ENCODE measurements at regions not wholly inside any gene's neighbourhood (a gene's known extent, or its start where the extent isn't known, plus 50 kb on each side); places are given as distances from the start of the nearest gene placed in this dataset.

DNA sequence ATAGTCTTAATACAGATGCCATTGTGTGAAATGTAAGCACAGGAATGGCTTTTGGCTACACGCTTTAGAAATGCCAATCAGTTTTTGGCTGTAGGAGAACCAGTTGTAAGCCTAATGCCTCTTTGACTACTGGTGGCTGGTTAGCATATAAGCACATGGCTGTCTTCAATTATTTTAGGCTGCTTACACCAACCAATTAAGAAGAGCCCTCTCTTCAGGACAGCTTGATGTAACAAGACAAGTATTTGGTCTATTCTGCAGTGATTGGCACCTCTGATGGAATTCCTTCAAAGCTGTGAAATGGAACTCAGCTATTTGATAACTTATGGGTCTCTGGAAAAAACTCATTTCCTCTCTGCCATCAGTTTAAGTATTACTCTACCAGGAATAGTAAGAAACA, 680.1 kb upstream of the FSHR start:
- H3K9me3 ChIP-seq: no peaks in the 10 kb centered on the region
- H3K27ac ChIP-seq: no peak overlapping the region
- H3K4me3 ChIP-seq: no peak overlapping the region
- intact Hi-C loops (cut with DNase I; ENCODE audit: low total_unique reads): no loop called here
- no peaks in the 10 kb centered on the region for H3K36me3 ChIP-seq
- 68 to 87% (median 83%) methylated on average over 1 of the region's 1 CpG for WGBS, 5 donors
- no peaks in the 10 kb centered on the region for H3K27me3 ChIP-seq
- no peak for DNase-seq
- no peaks in the 10 kb centered on the region for H3K4me1 ChIP-seq
- TF ChIP-seq POLR2AphosphoS5 (IDR thresholded peaks at IDR 0.05): no peak
- TF ChIP-seq, protein P1, sequence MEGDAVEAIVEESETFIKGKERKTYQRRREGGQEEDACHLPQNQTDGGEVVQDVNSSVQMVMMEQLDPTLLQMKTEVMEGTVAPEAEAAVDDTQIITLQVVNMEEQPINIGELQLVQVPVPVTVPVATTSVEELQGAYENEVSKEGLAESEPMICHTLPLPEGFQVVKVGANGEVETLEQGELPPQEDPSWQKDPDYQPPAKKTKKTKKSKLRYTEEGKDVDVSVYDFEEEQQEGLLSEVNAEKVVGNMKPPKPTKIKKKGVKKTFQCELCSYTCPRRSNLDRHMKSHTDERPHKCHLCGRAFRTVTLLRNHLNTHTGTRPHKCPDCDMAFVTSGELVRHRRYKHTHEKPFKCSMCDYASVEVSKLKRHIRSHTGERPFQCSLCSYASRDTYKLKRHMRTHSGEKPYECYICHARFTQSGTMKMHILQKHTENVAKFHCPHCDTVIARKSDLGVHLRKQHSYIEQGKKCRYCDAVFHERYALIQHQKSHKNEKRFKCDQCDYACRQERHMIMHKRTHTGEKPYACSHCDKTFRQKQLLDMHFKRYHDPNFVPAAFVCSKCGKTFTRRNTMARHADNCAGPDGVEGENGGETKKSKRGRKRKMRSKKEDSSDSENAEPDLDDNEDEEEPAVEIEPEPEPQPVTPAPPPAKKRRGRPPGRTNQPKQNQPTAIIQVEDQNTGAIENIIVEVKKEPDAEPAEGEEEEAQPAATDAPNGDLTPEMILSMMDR (IDR thresholded peaks at IDR 0.05): no peak
- TF ChIP-seq POLR2A (IDR thresholded peaks at IDR 0.05): no peak

DNA sequence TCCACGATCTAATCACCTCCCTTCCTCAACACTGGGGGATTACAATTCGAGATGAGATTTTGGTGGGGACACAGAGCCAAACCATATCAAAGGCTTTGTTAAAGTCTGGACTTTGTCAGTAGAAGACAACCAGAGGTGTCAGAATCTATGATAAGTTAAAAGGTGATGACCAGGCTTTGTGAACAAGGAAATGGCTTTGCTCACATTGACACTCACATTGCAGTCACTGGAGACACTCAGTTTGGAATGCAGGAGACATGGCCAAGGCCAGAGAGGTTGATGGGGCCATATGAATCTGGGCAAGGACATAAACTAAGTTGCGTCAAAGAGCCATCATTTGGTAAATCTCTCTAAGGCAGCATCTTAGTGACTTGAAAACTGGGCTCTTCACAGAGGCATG, 678.2 kb upstream of the FSHR start:
- 64 to 86% (median 75%) methylated on average over 3 of the region's 3 CpGs for WGBS, 5 donors
- Histone ChIP-seq H3K4me3 (no peak overlapping the region), H3K36me3 (no peaks in the 10 kb centered on the region), H3K27ac (no peak overlapping the region), H3K4me1 (peaks cover 0 to 2% (median 0%) of the 10 kb centered on the region in 4 donors), H3K27me3 (no peaks in the 10 kb centered on the region), H3K9me3 (no peaks in the 10 kb centered on the region)
- no peak for DNase-seq
- TF ChIP-seq EP300 (IDR thresholded peaks at IDR 0.05) (no peak), POLR2AphosphoS5 (IDR thresholded peaks at IDR 0.05) (no peak)
- TF ChIP-seq, protein P1 (IDR thresholded peaks at IDR 0.05): no peak
- intact Hi-C loops (cut with DNase I; ENCODE audit: low total_unique reads): no loop called here

DNA sequence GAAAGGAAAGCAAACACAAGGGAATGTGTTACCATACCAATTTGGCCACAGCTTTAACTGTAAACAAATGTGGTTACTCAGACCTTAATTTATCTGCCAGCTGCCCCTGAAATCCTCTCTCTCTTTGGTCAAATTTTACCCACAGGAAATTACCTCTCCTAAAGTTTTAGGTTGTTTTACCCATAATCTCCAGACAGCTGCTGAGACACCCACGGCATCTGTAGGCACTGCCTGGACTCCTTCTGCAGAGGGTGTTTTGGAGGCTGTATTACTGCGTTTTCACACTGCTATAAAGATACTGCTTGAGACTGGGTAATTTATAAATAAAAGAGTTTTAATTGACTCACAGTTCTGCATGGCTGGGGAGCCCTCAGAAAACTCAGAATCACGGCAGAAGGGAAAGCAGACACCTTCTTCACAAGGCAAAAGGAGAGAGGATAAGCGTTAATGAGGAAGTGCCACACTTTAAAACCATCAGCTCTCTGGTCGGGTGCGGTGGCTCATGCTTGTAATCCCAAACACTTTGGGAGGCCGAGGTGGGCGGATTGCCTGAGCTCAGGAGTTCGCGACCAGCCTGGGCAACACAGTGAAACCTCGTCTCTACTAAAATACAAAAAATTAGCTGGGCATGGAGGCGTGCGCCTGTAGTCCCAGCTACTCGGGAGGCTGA, 677.5 kb upstream of the FSHR start:
- 74 to 86% (median 83%) methylated on average over 14 of the region's 14 CpGs for whole genome bisulfite sequencing, 5 donors
- Histone ChIP-seq H3K27ac (no peak overlapping the region), H3K4me1 (peaks cover 0 to 4% (median 0%) of the 10 kb centered on the region in 4 donors), H3K27me3 (no peaks in the 10 kb centered on the region), H3K4me3 (no peak overlapping the region), H3K36me3 (no peaks in the 10 kb centered on the region), H3K9me3 (no peaks in the 10 kb centered on the region)
- no peak for DNase-seq
- TF ChIP-seq EP300 (IDR thresholded peaks at IDR 0.05) (no peak), POLR2A (IDR thresholded peaks at IDR 0.05) (no peak), POLR2AphosphoS5 (IDR thresholded peaks at IDR 0.05) (no peak)
- TF ChIP-seq, protein P1 (IDR thresholded peaks at IDR 0.05): no peak
- intact Hi-C loops (cut with DNase I; ENCODE audit: low total_unique reads): no loop called here

DNA sequence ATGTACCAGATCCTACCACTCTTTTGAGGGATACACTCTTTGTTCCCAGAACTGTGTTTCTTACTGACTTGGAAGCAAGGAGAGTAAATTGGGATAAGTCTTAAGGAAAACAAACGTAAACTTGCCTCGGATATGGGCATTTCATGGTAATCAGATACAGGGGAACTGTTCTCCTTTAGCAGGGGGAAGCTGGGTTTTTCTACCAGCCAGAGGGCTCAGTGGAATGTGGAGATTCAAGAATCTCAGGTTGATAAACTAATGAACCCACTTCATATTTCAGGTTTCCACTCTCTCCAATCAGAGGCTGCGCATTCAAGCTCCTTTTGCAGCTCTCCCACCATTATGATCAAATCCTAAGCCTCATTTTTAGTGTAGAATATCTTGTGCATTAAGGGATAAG, 676.5 kb upstream of the FSHR start:
- Histone ChIP-seq H3K27me3 (no peaks in the 10 kb centered on the region), H3K36me3 (no peaks in the 10 kb centered on the region), H3K4me1 (peaks cover 0 to 4% (median 0%) of the 10 kb centered on the region in 4 donors), H3K4me3 (no peak overlapping the region), H3K27ac (no peak overlapping the region), H3K9me3 (no peaks in the 10 kb centered on the region)
- TF ChIP-seq EP300 (IDR thresholded peaks at IDR 0.05) (no peak), POLR2AphosphoS5 (IDR thresholded peaks at IDR 0.05) (no peak), POLR2A (IDR thresholded peaks at IDR 0.05) (no peak)
- TF ChIP-seq, protein P1 (IDR thresholded peaks at IDR 0.05): no peak
- no peak for DNase-seq
- 67 to 77% (median 68%) methylated on average over 3 of the region's 3 CpGs for WGBS, 5 donors
- intact Hi-C loops (cut with DNase I; ENCODE audit: low total_unique reads): no loop called here

Data from stomach (tissue), 8 donors.